ENCODE measurements at regions not wholly inside any gene's neighbourhood (a gene's known extent, or its start where the extent isn't known, plus 50 kb on each side); places are given as distances from the start of the nearest gene placed in this dataset.
"Not testable (repeated sequence)": the region's sequence is repeated elsewhere in the genome, so short reads cannot be mapped to it uniquely, and the experiment has no call there.

GRCh38 chr18:65671621-65672415, 79.0 kb upstream of the CDH7 start (continued):
- no peak for TF ChIP-seq ZNF407 (IDR thresholded peaks at IDR 0.05; ENCODE audit: low read depth)
- TF ChIP-seq JUND (IDR thresholded peaks at IDR 0.05; ENCODE audit: borderline replicate concordance, low read depth, low read length), result no peak
- no peak for TF ChIP-seq JUND (tag; IDR thresholded peaks at IDR 0.05; ENCODE audit: borderline replicate concordance, low read depth, low read length)
- TF ChIP-seq RBBP5 (IDR thresholded peaks at IDR 0.05; ENCODE audit: borderline replicate concordance, insufficient read depth, low read length, poor library complexity, severe bottlenecking), result no peak
- no peak for TF ChIP-seq LARP7 (IDR thresholded peaks at IDR 0.05)

GRCh38 chr18:65670145-65670544, 80.7 kb upstream of the CDH7 start:
- ATAC-seq; H2AFZ ChIP-seq (ENCODE audit: low read depth, low read length); H3K9me3 ChIP-seq (replicated peaks; ENCODE audit: control insufficient read depth, insufficient read depth, low read depth, low read length); intact Hi-C loops (cut with micrococcal nuclease); CTCF ChIA-PET (ENCODE audit: low intra/inter-chr PET ratio); H3K27ac ChIP-seq (ENCODE audit: extremely low read depth, low read depth, low read length); H3K4me1 ChIP-seq (replicated peaks in 1 of 2; ENCODE audit: control insufficient read depth in 2 of 2, insufficient read depth in 2 of 2, low read length in 2 of 2); BruUV-seq (replicated peaks); H3K4me3 ChIP-seq; H4K20me1 ChIP-seq (replicated peaks; ENCODE audit: control insufficient read depth, insufficient read depth, low read length); H3K79me2 ChIP-seq (ENCODE audit: control insufficient read depth, insufficient read depth, low read length); H3K36me3 ChIP-seq (ENCODE audit: control insufficient read depth, insufficient read depth, low read length); H3K9me1 ChIP-seq (ENCODE audit: control insufficient read depth, insufficient read depth, low read length); H3K27me3 ChIP-seq (ENCODE audit: control insufficient read depth in 2 of 2, insufficient read depth in 2 of 2, low read length in 2 of 2); DNase-seq (ENCODE audit: extremely low read depth in 1 of 4, low spot score in 3 of 4); FAIRE-seq; POLR2A ChIA-PET; H3K9ac ChIP-seq (ENCODE audit: insufficient read depth in 1 of 2, low read depth in 2 of 2, low read length in 2 of 2); H3K4me2 ChIP-seq (ENCODE audit: insufficient read depth, low read length); in situ Hi-C loops (cut with MboI): not testable (repeated sequence)
- 10% methylated on average over 2 of the region's 3 CpGs for WGBS (ENCODE audit: insufficient coverage, low coverage, missing lambda C conversion rate)

Measured in K562 (cell line).